Gastrocnemius medialis (tissue), 4 donors: ENCODE measurements at regions not wholly inside any gene's neighbourhood (a gene's known extent, or its start where the extent isn't known, plus 50 kb on each side); places are given as distances from the start of the nearest gene placed in this dataset.

Source experiments
- CTCF ChIP-seq, 5 experiments: fragments of 450-650 bp in 3 of 5; fragments of 200-600 bp in 2 of 5; sonication (generic) in 2 of 5; IDR thresholded peaks in 4 of 5; conservative IDR thresholded peaks in 1 of 5; 1 replicate in 4 of 5; 2 replicates in 1 of 5; pipeline ENCODE4 v1.5.1; 2016 to 2019; ENCODE audit warnings: antibody characterized with exemption in 5 of 5, mild to moderate bottlenecking in 3 of 5, moderate library complexity in 3 of 5
- POLR2A ChIP-seq, 2 donors: fragments of 450-650 bp; IDR thresholded peaks; one replicate each; pipeline ENCODE4 v1.6.1; 2017; ENCODE audit warnings: antibody characterized with exemption in 2 of 2, mild to moderate bottlenecking in 2 of 2, moderate library complexity in 2 of 2

GRCh38 chr4:38366997-38367396 lies 297.0 kb upstream of the KLF3 start:
- TF ChIP-seq CTCF (IDR thresholded peaks at IDR 0.05 in 4 of 5, conservative IDR thresholded peaks at IDR 0.05 in 1 of 5) (no peak), POLR2A (IDR thresholded peaks at IDR 0.05) (no peak)
